ENCODE measurements at regions not wholly inside any gene's neighbourhood (a gene's known extent, or its start where the extent isn't known, plus 50 kb on each side); places are given as distances from the start of the nearest gene placed in this dataset.

GRCh38 chr18:27735117-27735516, 441.8 kb downstream of the CDH2 start:
- POLR2A ChIA-PET, result no interaction called here
- Histone ChIP-seq H3K27me3 (ENCODE audit: control insufficient read depth, insufficient read depth, low read length) (no peaks in the 10 kb centered on the region), H3K27ac (ENCODE audit: low read length) (no peak overlapping the region), H3K36me3 (ENCODE audit: control insufficient read depth, insufficient read depth, low read length) (no peaks in the 10 kb centered on the region), H3K4me1 (ENCODE audit: control insufficient read depth, insufficient read depth, low read length) (no peaks in the 10 kb centered on the region), H3K4me3 (ENCODE audit: low read depth in 2 of 2, low read length in 2 of 2) (no peak overlapping the region), H3K9me3 (ENCODE audit: control insufficient read depth, insufficient read depth, low read depth, low read length) (no peaks in the 10 kb centered on the region)
- intact Hi-C loops (cut with micrococcal nuclease; ENCODE audit: unreplicated experiment) (no loop called here), in situ Hi-C loops (cut with HindIII; ENCODE audit: low pct_unique_long_range_greater_than_20kb, low sequenced_read_pairs) (no loop called here)
- no peak for ATAC-seq
- no TSS peak for BruUV-seq (replicated peaks)
- DNase-seq (ENCODE audit: low read depth, low spot score), result no peak
- CTCF ChIA-PET, result no interaction called here
- TF ChIP-seq POLR2AphosphoS5 (IDR thresholded peaks at IDR 0.05; ENCODE audit: low read depth, low read length) (no peak), TCF7L2 (IDR thresholded peaks at IDR 0.05; ENCODE audit: low read depth, low read length) (no peak), SIN3A (IDR thresholded peaks at IDR 0.05; ENCODE audit: borderline replicate concordance, insufficient read depth, low read depth, low read length) (no peak), CTCF (IDR thresholded peaks at IDR 0.05) (no peak), REST (IDR thresholded peaks at IDR 0.05; ENCODE audit: insufficient read depth in 1 of 2, low read depth in 2 of 2, low read length in 1 of 2) (no peak)

GRCh38 chr18:27731211-27731610, 445.7 kb downstream of the CDH2 start:
- Histone ChIP-seq H3K4me1 (ENCODE audit: control insufficient read depth, insufficient read depth, low read length) (no peaks in the 10 kb centered on the region), H3K27me3 (ENCODE audit: control insufficient read depth, insufficient read depth, low read length) (no peaks in the 10 kb centered on the region), H3K36me3 (ENCODE audit: control insufficient read depth, insufficient read depth, low read length) (no peaks in the 10 kb centered on the region), H3K9me3 (ENCODE audit: control insufficient read depth, insufficient read depth, low read depth, low read length) (no peaks in the 10 kb centered on the region; the same call in 1 of the 2 replicates), H3K27ac (ENCODE audit: low read length) (no peak overlapping the region), H3K4me3 (ENCODE audit: low read depth in 2 of 2, low read length in 2 of 2) (no peak overlapping the region)
- no peak for ATAC-seq
- no peak for TF ChIP-seq REST (IDR thresholded peaks at IDR 0.05; ENCODE audit: insufficient read depth in 1 of 2, low read depth in 2 of 2, low read length in 1 of 2)
- TF ChIP-seq SIN3A (IDR thresholded peaks at IDR 0.05; ENCODE audit: borderline replicate concordance, insufficient read depth, low read depth, low read length), result no peak
- BruUV-seq (replicated peaks), result no TSS peak
- in situ Hi-C loops (cut with HindIII; ENCODE audit: low pct_unique_long_range_greater_than_20kb, low sequenced_read_pairs) (no loop called here), intact Hi-C loops (cut with micrococcal nuclease; ENCODE audit: unreplicated experiment) (no loop called here)
- CTCF ChIA-PET, result no interaction called here
- POLR2A ChIA-PET, result no interaction called here
- no peak for DNase-seq (ENCODE audit: low read depth, low spot score)

Measured in Panc1 (cell line).